Ectodermal cell (in vitro differentiated cells): ENCODE measurements at regions not wholly inside any gene's neighbourhood (a gene's known extent, or its start where the extent isn't known, plus 50 kb on each side); places are given as distances from the start of the nearest gene placed in this dataset.

Source experiments
- H3K27ac ChIP-seq: 2 replicates; pipeline ENCODE4 v1.7.0; 2013; ENCODE audit warnings: mild to moderate bottlenecking, low read depth, low read length; ENCODE audit not compliant: insufficient read depth, poor library complexity, severe bottlenecking
- H3K27me3 ChIP-seq: 2 replicates; pipeline ENCODE4 v1.7.0; 2013; ENCODE audit warnings: mild to moderate bottlenecking, low read length; ENCODE audit not compliant: insufficient read depth, control insufficient read depth, poor library complexity, severe bottlenecking
- H3K36me3 ChIP-seq: one replicate; pipeline ENCODE4 v1.7.0; 2013; ENCODE audit warnings: low read length; ENCODE audit not compliant: control insufficient read depth, insufficient read depth
- H3K4me1 ChIP-seq: one replicate; pipeline ENCODE4 v1.7.0; 2013; ENCODE audit warnings: low read length; ENCODE audit not compliant: control insufficient read depth, insufficient read depth
- H3K4me3 ChIP-seq: 2 replicates; pipeline ENCODE4 v1.7.0; 2013; ENCODE audit warnings: low read depth, low read length, control low read depth; ENCODE audit not compliant: insufficient read depth
- H3K9me3 ChIP-seq: 2 replicates; pipeline ENCODE4 v1.7.0; 2013; ENCODE audit warnings: mild to moderate bottlenecking, low read length, moderate library complexity; ENCODE audit not compliant: control insufficient read depth
- WGBS, 2 experiments: methylation state at CpG; one replicate each; pipeline ENCODE4 v1.1.7; 2013; ENCODE audit warnings: missing lambda C conversion rate in 2 of 2; 5-methylcytosine and 5-hydroxymethylcytosine counted together

DNA sequence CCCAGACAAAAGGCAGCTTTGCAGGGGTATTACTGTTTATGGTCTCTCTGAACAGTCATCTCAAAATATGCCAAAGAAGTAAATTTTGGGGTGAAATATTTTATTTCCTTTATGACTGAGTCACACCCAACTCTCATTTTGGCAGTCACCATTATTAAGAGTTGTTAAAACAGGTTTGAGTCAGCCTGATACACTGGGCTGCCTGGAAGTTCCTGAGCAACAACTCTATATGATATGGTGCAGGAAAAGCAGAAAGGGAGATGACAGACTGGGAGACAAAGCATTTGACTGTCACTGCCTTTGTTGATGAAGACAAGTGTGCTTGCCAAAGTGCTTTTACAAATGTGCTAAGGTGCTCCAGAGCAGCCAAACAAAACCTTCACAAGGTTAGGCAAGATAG lies 1263.5 kb downstream of the PCDH7 start:
- no peak overlapping the region for H3K4me3 ChIP-seq
- no peaks in the 10 kb centered on the region for H3K36me3 ChIP-seq
- H3K27me3 ChIP-seq: no peaks in the 10 kb centered on the region
- no peaks in the 10 kb centered on the region for H3K4me1 ChIP-seq
- H3K27ac ChIP-seq: no peak overlapping the region
- H3K9me3 ChIP-seq: no peaks in the 10 kb centered on the region

DNA sequence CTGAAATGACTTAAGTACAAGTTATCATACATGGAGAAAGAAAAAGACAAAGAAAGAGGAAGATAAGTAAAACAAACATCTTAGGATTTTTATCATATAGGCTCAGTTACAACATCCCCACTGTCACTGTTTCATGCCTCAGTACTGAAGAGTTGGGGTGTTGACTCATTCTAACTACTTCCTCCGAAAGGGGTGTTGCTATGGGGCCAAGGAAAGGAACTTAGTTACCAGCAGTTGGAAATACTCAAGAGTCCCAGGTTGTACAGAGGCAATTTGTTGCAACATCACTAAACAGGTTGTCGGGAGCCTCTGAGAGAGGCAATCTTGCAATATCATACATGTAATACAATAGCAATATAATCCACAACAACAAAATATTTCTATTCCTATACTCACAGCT lies 1264.7 kb downstream of the PCDH7 start:
- Histone ChIP-seq H3K36me3 (no peaks in the 10 kb centered on the region), H3K4me1 (no peaks in the 10 kb centered on the region), H3K9me3 (no peaks in the 10 kb centered on the region), H3K4me3 (no peak overlapping the region), H3K27ac (no peak overlapping the region), H3K27me3 (no peaks in the 10 kb centered on the region)
- 96 to 100% methylated on average over 2 of the region's 2 CpGs for WGBS, 2 experiments

DNA sequence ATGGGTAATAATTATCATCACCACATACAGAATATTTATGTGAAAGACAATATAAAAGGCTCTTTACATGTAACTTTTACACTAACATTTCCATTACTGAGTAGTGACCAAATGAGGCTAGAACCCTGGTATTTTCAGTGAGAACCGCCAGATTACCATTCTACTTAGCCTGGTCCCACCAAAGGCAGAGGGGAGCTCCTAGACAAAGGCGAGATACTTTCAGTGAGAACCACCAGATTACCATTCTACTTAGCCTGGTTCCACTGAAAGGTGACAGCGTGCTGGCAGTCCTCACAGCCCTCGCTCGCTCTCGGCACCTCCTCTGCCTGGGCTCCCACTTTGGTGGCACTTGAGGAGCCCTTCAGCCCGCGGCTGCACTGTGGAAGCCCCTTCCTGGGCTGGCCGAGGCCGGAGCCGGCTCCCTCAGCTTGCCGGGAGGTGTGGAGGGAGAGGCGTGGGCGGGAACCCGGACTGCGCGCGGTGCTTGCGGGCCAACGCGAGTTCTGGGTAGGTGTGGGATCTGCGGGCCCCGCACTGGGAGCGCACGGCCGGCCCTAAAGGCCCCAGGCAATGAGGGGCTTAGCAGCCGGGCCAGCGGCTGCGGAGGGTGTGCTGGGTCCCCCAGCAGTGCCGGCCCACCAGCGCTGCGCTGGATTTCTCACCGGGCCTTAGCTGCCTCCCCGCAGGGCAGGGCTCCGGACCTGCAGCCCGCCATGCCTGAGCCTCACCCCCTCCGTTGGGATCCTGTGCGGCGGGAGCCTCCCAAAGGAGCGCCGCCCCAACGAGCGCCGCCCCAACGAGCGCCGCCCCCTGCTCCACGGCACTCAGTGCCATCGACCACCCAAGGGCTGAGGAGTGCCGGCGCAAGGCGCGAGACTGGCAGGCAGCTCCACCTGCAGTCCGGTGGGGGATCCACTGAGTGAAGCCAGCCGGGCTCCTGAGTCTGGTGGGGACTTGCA lies 1276.1 kb downstream of the PCDH7 start:
- Histone ChIP-seq H3K27me3 (no peaks in the 10 kb centered on the region), H3K27ac (no peak overlapping the region), H3K4me3 (no peak overlapping the region), H3K9me3 (no peaks in the 10 kb centered on the region), H3K4me1 (no peaks in the 10 kb centered on the region), H3K36me3 (no peaks in the 10 kb centered on the region)
- whole genome bisulfite sequencing, 2 experiments: 90 to 91% methylated on average over 55 of the region's 55 CpGs

DNA sequence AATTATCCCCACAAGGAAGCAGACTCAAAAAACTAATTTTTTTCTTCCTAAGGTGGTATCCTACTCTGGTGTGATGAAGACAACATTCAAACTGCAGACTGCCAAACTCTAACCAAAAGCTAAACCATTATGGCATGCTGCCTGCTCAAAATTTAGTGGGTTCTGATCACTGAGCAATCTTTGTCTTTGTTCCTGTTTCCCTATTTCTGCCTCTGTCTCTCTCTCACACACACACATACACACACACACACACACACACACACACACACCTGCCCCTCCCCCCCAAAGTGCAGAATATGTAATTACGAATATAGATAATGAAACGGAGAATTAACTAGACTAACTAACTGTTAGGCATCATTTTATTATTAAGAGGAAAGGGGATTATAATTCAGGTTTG lies 1278.6 kb downstream of the PCDH7 start:
- Histone ChIP-seq H3K27ac (no peak overlapping the region), H3K27me3 (no peaks in the 10 kb centered on the region), H3K36me3 (no peaks in the 10 kb centered on the region), H3K4me3 (no peak overlapping the region), H3K9me3 (no peaks in the 10 kb centered on the region), H3K4me1 (no peaks in the 10 kb centered on the region)
- WGBS, 2 experiments: no CpG with 5 or more reads among the region's 2 CpGs

DNA sequence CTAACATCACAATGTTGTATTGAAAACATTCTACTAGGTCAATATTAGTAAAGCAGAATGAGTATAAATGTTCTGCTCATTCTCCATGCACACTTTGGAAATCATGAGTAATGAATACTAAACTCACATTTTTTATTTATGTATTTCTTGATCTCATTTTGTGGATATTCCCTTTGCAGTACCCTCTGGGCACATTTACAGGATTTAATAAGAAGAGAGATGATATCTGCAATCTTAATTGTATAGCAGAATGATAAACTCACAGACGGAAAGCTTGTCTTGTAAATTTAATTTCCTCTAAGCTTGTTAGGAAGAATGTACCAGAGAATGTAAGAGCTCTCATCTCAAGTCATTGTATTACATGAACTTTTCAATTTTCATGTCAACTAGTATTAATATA lies 1279.7 kb downstream of the PCDH7 start:
- Histone ChIP-seq H3K36me3 (no peaks in the 10 kb centered on the region), H3K9me3 (no peaks in the 10 kb centered on the region), H3K27ac (no peak overlapping the region), H3K27me3 (no peaks in the 10 kb centered on the region), H3K4me3 (no peak overlapping the region), H3K4me1 (no peaks in the 10 kb centered on the region)
- WGBS, 2 experiments: 83 to 89% methylated on average over 1 of the region's 1 CpG

DNA sequence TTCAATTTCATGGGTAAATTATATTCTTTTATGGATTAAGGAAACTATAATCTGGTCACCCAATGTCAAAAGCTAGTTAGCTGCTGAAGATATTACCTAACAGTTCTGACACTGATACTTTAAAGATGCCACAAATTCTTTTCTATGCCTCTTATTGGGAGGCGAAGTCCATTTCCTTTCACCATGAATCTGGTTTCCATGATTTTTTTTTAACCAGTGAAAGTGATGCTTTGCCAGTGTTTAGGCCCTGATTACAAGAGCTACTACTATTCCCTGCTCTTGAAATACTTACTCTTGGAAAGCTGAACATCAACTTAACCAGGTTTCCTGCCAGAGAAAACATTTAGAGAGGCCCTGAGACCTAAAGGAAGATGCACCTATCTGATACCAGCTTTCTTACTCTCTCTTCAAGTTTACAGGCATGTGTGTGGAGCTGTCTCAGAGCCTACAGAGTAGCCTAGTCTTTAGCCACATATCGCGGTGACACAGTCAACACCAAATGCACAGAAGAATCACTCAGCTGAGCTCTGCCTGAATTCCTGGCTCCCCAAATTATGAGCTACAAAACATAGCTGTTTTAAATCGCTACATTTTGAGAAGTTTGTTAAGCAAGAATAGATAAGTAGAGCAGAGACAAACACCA lies 1280.8 kb downstream of the PCDH7 start:
- Histone ChIP-seq H3K4me3 (no peak overlapping the region), H3K4me1 (no peaks in the 10 kb centered on the region), H3K9me3 (no peaks in the 10 kb centered on the region), H3K27me3 (no peaks in the 10 kb centered on the region), H3K27ac (no peak overlapping the region), H3K36me3 (no peaks in the 10 kb centered on the region)
- WGBS, 2 experiments: 89 to 96% methylated on average over 3 to 4 of the region's 4 CpGs

DNA sequence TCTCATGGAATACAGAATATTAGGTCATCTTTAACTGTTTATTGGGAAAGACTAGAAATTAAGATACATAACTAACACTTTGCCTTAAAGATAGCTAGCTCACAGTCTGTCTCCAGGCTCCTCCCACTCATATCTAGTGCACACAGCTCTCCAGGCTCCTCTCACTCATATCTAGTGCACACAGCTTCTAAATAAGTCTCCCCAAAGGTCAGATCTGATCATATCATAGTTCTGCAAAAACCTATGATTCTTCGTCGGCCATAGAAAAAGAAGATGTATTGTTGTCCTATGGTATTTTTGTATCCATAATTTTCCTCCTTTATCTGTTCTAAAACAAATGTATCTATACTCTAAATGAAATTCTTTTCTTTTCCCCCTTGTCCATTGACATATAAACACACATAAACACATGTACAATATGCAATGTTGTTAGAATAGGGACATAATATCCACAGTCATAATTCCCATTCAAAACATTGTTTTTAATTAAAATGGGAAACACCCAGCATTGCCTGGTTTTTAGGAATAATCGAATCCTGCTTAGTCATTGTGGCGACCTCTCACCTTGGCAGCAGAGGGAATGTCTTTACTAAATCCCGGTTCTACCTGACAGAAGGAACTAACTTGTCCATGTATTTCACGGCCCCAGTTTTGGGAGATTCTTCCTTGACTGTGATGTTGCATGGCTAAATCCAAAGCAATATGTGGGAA lies 1282.0 kb downstream of the PCDH7 start:
- H3K27me3 ChIP-seq: no peaks in the 10 kb centered on the region
- no peaks in the 10 kb centered on the region for H3K4me1 ChIP-seq
- no peak overlapping the region for H3K4me3 ChIP-seq
- no peaks in the 10 kb centered on the region for H3K9me3 ChIP-seq
- 87 to 92% methylated on average over 4 of the region's 6 CpGs for WGBS, 2 experiments
- H3K36me3 ChIP-seq: no peaks in the 10 kb centered on the region
- H3K27ac ChIP-seq: no peak overlapping the region

DNA sequence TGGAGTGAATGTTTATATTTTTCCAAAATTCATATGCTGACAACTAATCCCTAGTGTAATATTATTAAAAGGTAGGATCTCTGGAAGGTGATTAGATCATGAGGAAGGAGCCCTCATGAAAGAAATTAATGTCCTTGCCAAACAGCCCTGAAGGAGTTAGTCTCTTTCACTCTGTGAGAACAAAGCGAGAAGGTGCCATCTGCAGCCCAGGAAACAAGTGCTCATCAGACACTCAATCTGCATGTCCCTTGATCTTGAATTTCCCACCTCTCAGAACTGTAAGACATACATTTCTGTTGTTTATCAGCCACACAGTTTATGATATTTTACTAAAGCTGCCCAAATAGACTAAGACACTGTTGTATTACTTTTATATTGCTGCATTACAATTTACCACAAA lies 1283.4 kb downstream of the PCDH7 start:
- Histone ChIP-seq H3K9me3 (no peaks in the 10 kb centered on the region), H3K36me3 (no peaks in the 10 kb centered on the region), H3K27me3 (no peaks in the 10 kb centered on the region), H3K27ac (no peak overlapping the region), H3K4me1 (no peaks in the 10 kb centered on the region), H3K4me3 (no peak overlapping the region)
- WGBS, 2 experiments: 80 to 94% methylated on average over 1 of the region's 1 CpG

DNA sequence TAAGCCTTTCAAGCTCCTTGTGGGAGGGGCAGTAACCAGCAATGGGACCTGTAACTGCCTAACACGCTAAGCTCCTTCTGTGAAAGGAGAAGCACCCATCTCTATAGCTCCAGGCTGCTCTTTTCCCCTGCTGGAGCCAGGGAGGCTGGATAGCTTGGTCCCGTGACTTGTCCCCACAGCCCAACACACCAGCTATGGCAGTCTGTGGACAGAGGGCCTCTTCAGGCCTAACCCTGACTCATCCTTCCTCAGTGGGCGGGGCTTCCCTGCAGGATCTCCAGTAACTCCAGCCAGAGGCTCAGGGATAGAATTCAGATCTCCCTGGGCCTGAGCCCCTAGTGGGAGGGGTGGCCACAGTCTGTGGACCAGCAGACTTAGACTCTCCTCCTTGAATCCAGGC lies 1290.1 kb downstream of the PCDH7 start:
- no peaks in the 10 kb centered on the region for H3K9me3 ChIP-seq
- H3K4me3 ChIP-seq: no peak overlapping the region
- WGBS, 2 experiments: 88 to 95% methylated on average over 3 of the region's 3 CpGs
- no peaks in the 10 kb centered on the region for H3K27me3 ChIP-seq
- no peak overlapping the region for H3K27ac ChIP-seq
- no peaks in the 10 kb centered on the region for H3K4me1 ChIP-seq
- H3K36me3 ChIP-seq: no peaks in the 10 kb centered on the region

DNA sequence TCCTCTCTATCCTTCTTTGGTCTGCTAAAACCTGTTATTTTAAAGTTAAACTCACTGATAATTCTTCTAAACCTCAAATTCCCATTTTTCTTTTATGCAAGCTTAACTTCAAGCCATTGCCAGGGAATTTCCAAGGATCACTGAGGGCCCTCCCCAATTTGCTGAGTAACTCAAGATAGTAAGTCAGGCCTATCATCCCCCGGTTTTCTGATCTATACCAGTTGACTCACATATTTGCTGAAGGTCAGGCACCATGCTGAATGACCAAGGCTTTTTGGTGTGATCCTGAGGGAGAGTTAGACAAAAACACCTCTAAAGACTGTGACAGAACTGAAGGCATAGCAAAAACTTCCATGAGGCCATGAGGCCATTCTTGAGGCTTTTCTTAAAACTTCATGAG lies 1301.9 kb downstream of the PCDH7 start:
- WGBS, 2 experiments: 84 to 100% methylated on average over 1 of the region's 1 CpG

More for the DNA sequence above, 1301.9 kb downstream of the PCDH7 start:
- Histone ChIP-seq H3K4me3 (no peak overlapping the region), H3K27ac (no peak overlapping the region), H3K27me3 (no peaks in the 10 kb centered on the region), H3K36me3 (no peaks in the 10 kb centered on the region), H3K9me3 (no peaks in the 10 kb centered on the region), H3K4me1 (no peaks in the 10 kb centered on the region)
